Breast epithelium (tissue), 3 donors: ENCODE measurements at regions not wholly inside any gene's neighbourhood (a gene's known extent, or its start where the extent isn't known, plus 50 kb on each side); places are given as distances from the start of the nearest gene placed in this dataset.

Experiments
- POLR2AphosphoS5 ChIP-seq, 3 donors: sonication (generic); formaldehyde crosslinking; IDR thresholded peaks; one replicate each; pipeline ENCODE4 v1.6.1; 2017; ENCODE audit warnings: antibody characterized with exemption in 3 of 3
- TF ChIP-seq, protein P1 (sequence below), 3 donors: fragments of 450-650 bp; IDR thresholded peaks; one replicate each; pipeline ENCODE4 v1.5.1; 2016 to 2017; ENCODE audit warnings: antibody characterized with exemption in 3 of 3, mild to moderate bottlenecking in 3 of 3, moderate library complexity in 3 of 3

DNA sequence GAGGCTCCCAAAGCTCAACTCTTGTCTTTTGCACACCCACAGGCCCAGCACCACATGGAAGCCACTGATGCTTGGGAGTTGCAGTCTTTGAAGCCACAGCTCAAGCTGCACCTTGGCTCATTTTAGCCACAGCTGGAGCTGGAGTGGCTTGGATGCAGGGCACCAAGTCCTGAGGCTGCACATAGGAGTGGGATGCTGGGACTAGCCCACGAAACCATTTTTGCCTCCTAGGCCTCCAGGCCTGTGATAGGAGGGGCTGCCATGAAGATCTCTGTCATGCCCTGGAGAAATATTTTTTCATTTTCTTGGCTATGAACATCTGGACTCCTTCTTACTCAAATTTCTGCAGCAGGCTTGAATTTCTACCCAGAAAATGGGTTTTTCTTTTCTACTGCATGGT, 438.5 kb upstream of the TNC start:
- TF ChIP-seq, protein P1, sequence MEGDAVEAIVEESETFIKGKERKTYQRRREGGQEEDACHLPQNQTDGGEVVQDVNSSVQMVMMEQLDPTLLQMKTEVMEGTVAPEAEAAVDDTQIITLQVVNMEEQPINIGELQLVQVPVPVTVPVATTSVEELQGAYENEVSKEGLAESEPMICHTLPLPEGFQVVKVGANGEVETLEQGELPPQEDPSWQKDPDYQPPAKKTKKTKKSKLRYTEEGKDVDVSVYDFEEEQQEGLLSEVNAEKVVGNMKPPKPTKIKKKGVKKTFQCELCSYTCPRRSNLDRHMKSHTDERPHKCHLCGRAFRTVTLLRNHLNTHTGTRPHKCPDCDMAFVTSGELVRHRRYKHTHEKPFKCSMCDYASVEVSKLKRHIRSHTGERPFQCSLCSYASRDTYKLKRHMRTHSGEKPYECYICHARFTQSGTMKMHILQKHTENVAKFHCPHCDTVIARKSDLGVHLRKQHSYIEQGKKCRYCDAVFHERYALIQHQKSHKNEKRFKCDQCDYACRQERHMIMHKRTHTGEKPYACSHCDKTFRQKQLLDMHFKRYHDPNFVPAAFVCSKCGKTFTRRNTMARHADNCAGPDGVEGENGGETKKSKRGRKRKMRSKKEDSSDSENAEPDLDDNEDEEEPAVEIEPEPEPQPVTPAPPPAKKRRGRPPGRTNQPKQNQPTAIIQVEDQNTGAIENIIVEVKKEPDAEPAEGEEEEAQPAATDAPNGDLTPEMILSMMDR (IDR thresholded peaks at IDR 0.05), result no peak
- no peak for TF ChIP-seq POLR2AphosphoS5 (IDR thresholded peaks at IDR 0.05)
